ENCODE measurements at regions not wholly inside any gene's neighbourhood (a gene's known extent, or its start where the extent isn't known, plus 50 kb on each side); places are given as distances from the start of the nearest gene placed in this dataset.
"Not testable (repeated sequence)": the region's sequence is repeated elsewhere in the genome, so short reads cannot be mapped to it uniquely, and the experiment has no call there.

GRCh38 chr6:118719351-118720124 lies 68.1 kb upstream of the CEP85L start:
- 97 to 98% methylated on average over 6 of the region's 6 CpGs for WGBS, 2 experiments (ENCODE audit: low coverage in 1 of 2, low lambda C conversion rate in 2 of 2, missing lambda C conversion rate in 2 of 2)
- Histone ChIP-seq H4K20me1 (ENCODE audit: insufficient read depth) (no peaks in the 10 kb centered on the region), H3F3A (ENCODE audit: insufficient read depth) (peaks cover 6% of the 10 kb centered on the region; the same call in 1 of the 2 replicates), H3K9ac (no peak overlapping the region), H2AFZ (no peak overlapping the region), H3K36me3 (ENCODE audit: low read depth) (no peaks in the 10 kb centered on the region), H3K27ac (no peak overlapping the region), H3K9me3 (ENCODE audit: low read depth) (no peaks in the 10 kb centered on the region), H3K79me2 (ENCODE audit: insufficient read depth) (no peaks in the 10 kb centered on the region), H3K27me3 (replicated peaks; ENCODE audit: insufficient read depth) (no peaks in the 10 kb centered on the region), H3K9me2 (ENCODE audit: insufficient read depth) (no peaks in the 10 kb centered on the region), H3K4me3 (no peak overlapping the region), H3K4me2 (ENCODE audit: unreplicated experiment) (no peak overlapping the region), H3K4me1 (ENCODE audit: insufficient read depth) (0 out of 2 replicates have a peak, but pooled peaks cover 4% of the 10 kb centered on the region)
- no peak for DNase-seq
- in situ Hi-C loops (cut with MboI): no loop called here
- TF ChIP-seq EZH2phosphoT487 (IDR thresholded peaks at IDR 0.05; ENCODE audit: insufficient read depth, low read depth) (no peak), EZH2 (IDR thresholded peaks at IDR 0.05; ENCODE audit: insufficient read depth, poor library complexity, severe bottlenecking) (no peak)

- H3K4me1 ChIP-seq (ENCODE audit: insufficient read depth): 0 out of 2 replicates have a peak, but pooled peaks cover 4% of the 10 kb centered on the region
- H3K4me2 ChIP-seq (ENCODE audit: unreplicated experiment): no peak overlapping the region
- H3K9me3 ChIP-seq (ENCODE audit: low read depth): no peaks in the 10 kb centered on the region
- in situ Hi-C loops (cut with MboI): no loop called here
- no peaks in the 10 kb centered on the region for H4K20me1 ChIP-seq (ENCODE audit: insufficient read depth)
- H3K27ac ChIP-seq: no peak overlapping the region
- H3F3A ChIP-seq (ENCODE audit: insufficient read depth): peaks cover 6% of the 10 kb centered on the region; the same call in 1 of the 2 replicates
- no peak overlapping the region for H3K9ac ChIP-seq
- H3K36me3 ChIP-seq (ENCODE audit: low read depth): no peaks in the 10 kb centered on the region
- no peaks in the 10 kb centered on the region for H3K79me2 ChIP-seq (ENCODE audit: insufficient read depth)
- TF ChIP-seq EZH2 (IDR thresholded peaks at IDR 0.05; ENCODE audit: insufficient read depth, poor library complexity, severe bottlenecking) (no peak), EZH2phosphoT487 (IDR thresholded peaks at IDR 0.05; ENCODE audit: insufficient read depth, low read depth) (no peak)
- H3K9me2 ChIP-seq (ENCODE audit: insufficient read depth): no peaks in the 10 kb centered on the region
- no peak for DNase-seq
- H2AFZ ChIP-seq: no peak overlapping the region
- no peaks in the 10 kb centered on the region for H3K27me3 ChIP-seq (replicated peaks; ENCODE audit: insufficient read depth)
- no peak overlapping the region for H3K4me3 ChIP-seq
- 93 to 97% methylated on average over 7 of the region's 7 CpGs for WGBS, 2 experiments (ENCODE audit: low coverage in 1 of 2, low lambda C conversion rate in 2 of 2, missing lambda C conversion rate in 2 of 2)
These were observed 67.5 kb upstream of the CEP85L start for GRCh38 chr6:118718903-118719302.

- H3F3A ChIP-seq (ENCODE audit: insufficient read depth): peaks cover 11% of the 10 kb centered on the region; the same call in 1 of the 2 replicates
- H2AFZ ChIP-seq: no peak overlapping the region
- H3K27me3 ChIP-seq (replicated peaks; ENCODE audit: insufficient read depth): no peaks in the 10 kb centered on the region
- DNase-seq: no peak
- no peak overlapping the region for H3K4me3 ChIP-seq
- WGBS, 2 experiments (ENCODE audit: low coverage in 1 of 2, low lambda C conversion rate in 2 of 2, missing lambda C conversion rate in 2 of 2): 97 to 99% methylated on average over 4 of the region's 4 CpGs
- H3K27ac ChIP-seq: no peak overlapping the region
- H3K4me1 ChIP-seq (ENCODE audit: insufficient read depth): peaks cover 10% of the 10 kb centered on the region
- no peak for TF ChIP-seq EZH2 (IDR thresholded peaks at IDR 0.05; ENCODE audit: insufficient read depth, poor library complexity, severe bottlenecking)
- TF ChIP-seq EZH2phosphoT487 (IDR thresholded peaks at IDR 0.05; ENCODE audit: insufficient read depth, low read depth): no peak
- in situ Hi-C loops (cut with MboI): no loop called here
- H3K79me2 ChIP-seq (ENCODE audit: insufficient read depth): no peaks in the 10 kb centered on the region
- H3K9ac ChIP-seq: no peak overlapping the region
- no peaks in the 10 kb centered on the region for H3K9me2 ChIP-seq (ENCODE audit: insufficient read depth)
- H3K36me3 ChIP-seq (ENCODE audit: low read depth): no peaks in the 10 kb centered on the region
- no peaks in the 10 kb centered on the region for H4K20me1 ChIP-seq (ENCODE audit: insufficient read depth)
- no peak overlapping the region for H3K4me2 ChIP-seq (ENCODE audit: unreplicated experiment)
- H3K9me3 ChIP-seq (ENCODE audit: low read depth): no peaks in the 10 kb centered on the region
These were observed 66.9 kb upstream of the CEP85L start for GRCh38 chr6:118718297-118718696.

- 97% methylated on average over 13 of the region's 13 CpGs for WGBS, 2 experiments (ENCODE audit: low coverage in 1 of 2, low lambda C conversion rate in 2 of 2, missing lambda C conversion rate in 2 of 2)
- H3K27me3 ChIP-seq (replicated peaks; ENCODE audit: insufficient read depth): no peaks in the 10 kb centered on the region
- H3K4me1 ChIP-seq (ENCODE audit: insufficient read depth): peaks cover 15% of the 10 kb centered on the region
- H2AFZ ChIP-seq: no peak overlapping the region
- no peaks in the 10 kb centered on the region for H4K20me1 ChIP-seq (ENCODE audit: insufficient read depth)
- in situ Hi-C loops (cut with MboI): no loop called here
- no peak overlapping the region for H3K4me3 ChIP-seq
- no peak for TF ChIP-seq EZH2phosphoT487 (IDR thresholded peaks at IDR 0.05; ENCODE audit: insufficient read depth, low read depth)
- no peak for TF ChIP-seq EZH2 (IDR thresholded peaks at IDR 0.05; ENCODE audit: insufficient read depth, poor library complexity, severe bottlenecking)
- no peak overlapping the region for H3K27ac ChIP-seq
- no peak for DNase-seq
- no peaks in the 10 kb centered on the region for H3K36me3 ChIP-seq (ENCODE audit: low read depth)
- H3K79me2 ChIP-seq (ENCODE audit: insufficient read depth): no peaks in the 10 kb centered on the region
- no peaks in the 10 kb centered on the region for H3K9me3 ChIP-seq (ENCODE audit: low read depth)
- H3K9me2 ChIP-seq (ENCODE audit: insufficient read depth): no peaks in the 10 kb centered on the region
- H3K9ac ChIP-seq: no peak overlapping the region
- H3K4me2 ChIP-seq (ENCODE audit: unreplicated experiment): no peak overlapping the region
- H3F3A ChIP-seq (ENCODE audit: insufficient read depth): peaks cover 12% of the 10 kb centered on the region; the same call in 1 of the 2 replicates
These were observed 65.7 kb upstream of the CEP85L start for GRCh38 chr6:118717106-118717505.

GRCh38 chr6:118715907-118716306 lies 64.5 kb upstream of the CEP85L start:
- peaks cover 12% of the 10 kb centered on the region; the same call in 1 of the 2 replicates for H3F3A ChIP-seq (ENCODE audit: insufficient read depth)
- H3K4me2 ChIP-seq (ENCODE audit: unreplicated experiment); H3K9me3 ChIP-seq (ENCODE audit: low read depth); H3K36me3 ChIP-seq (ENCODE audit: low read depth); H2AFZ ChIP-seq; H4K20me1 ChIP-seq (ENCODE audit: insufficient read depth); H3K9me2 ChIP-seq (ENCODE audit: insufficient read depth); H3K27ac ChIP-seq; H3K27me3 ChIP-seq (replicated peaks; ENCODE audit: insufficient read depth); H3K4me3 ChIP-seq; H3K9ac ChIP-seq; DNase-seq; in situ Hi-C loops (cut with MboI); H3K79me2 ChIP-seq (ENCODE audit: insufficient read depth): not testable (repeated sequence)
- peaks cover 15% of the 10 kb centered on the region for H3K4me1 ChIP-seq (ENCODE audit: insufficient read depth)
- 92 to 99% methylated on average over 5 of the region's 5 CpGs for WGBS, 2 experiments (ENCODE audit: low coverage in 1 of 2, low lambda C conversion rate in 2 of 2, missing lambda C conversion rate in 2 of 2)

Measured in GM23248 (cell line).